ENCODE measurements at regions not wholly inside any gene's neighbourhood (a gene's known extent, or its start where the extent isn't known, plus 50 kb on each side); places are given as distances from the start of the nearest gene placed in this dataset.
A peak's percentile ranks its signal among the peaks of the same experiment; 100 is the strongest.

DNA sequence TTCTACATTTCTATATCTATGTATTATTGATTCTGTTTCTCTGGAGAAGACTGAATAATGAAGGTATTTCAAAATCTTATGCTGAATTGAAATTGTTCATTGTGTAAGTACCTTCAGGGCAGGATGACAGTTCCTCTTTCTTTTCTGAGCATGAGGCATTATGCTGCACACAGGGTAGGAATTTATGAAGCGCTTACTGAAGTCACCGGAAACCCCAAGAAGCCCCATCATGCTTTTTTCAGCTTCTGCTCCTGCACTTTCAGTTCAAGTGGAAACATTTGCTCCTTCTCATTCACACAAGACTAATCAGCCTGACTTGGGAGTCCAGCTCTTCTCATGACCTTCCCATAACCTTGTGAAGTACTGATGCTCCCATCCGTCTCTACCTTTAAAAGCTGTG, 314.7 kb upstream of the SORL1-AS1 start:
- no peak for DNase-seq
- Mint-ChIP-seq H3K36me3 (ENCODE audit: low read depth) (no peaks in the 10 kb centered on the region), H3K9me3 (no peaks in the 10 kb centered on the region), H3K27ac (peak overlapping the region; percentile 18), H3K4me3 (no peak overlapping the region), H3K27me3 (ENCODE audit: low read depth, poor library complexity) (peaks cover 11% of the 10 kb centered on the region), H3K4me1 (peaks cover 19% of the 10 kb centered on the region)
- TF ChIP-seq, protein P1, sequence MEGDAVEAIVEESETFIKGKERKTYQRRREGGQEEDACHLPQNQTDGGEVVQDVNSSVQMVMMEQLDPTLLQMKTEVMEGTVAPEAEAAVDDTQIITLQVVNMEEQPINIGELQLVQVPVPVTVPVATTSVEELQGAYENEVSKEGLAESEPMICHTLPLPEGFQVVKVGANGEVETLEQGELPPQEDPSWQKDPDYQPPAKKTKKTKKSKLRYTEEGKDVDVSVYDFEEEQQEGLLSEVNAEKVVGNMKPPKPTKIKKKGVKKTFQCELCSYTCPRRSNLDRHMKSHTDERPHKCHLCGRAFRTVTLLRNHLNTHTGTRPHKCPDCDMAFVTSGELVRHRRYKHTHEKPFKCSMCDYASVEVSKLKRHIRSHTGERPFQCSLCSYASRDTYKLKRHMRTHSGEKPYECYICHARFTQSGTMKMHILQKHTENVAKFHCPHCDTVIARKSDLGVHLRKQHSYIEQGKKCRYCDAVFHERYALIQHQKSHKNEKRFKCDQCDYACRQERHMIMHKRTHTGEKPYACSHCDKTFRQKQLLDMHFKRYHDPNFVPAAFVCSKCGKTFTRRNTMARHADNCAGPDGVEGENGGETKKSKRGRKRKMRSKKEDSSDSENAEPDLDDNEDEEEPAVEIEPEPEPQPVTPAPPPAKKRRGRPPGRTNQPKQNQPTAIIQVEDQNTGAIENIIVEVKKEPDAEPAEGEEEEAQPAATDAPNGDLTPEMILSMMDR (IDR thresholded peaks at IDR 0.05): no peak

GRCh38 chr11:121766991-121767390, 314.2 kb upstream of the SORL1-AS1 start:
- TF ChIP-seq, protein P1 (IDR thresholded peaks at IDR 0.05): no peak
- peaks cover 19% of the 10 kb centered on the region for H3K4me1 Mint-ChIP-seq
- no peaks in the 10 kb centered on the region for H3K9me3 Mint-ChIP-seq
- H3K36me3 Mint-ChIP-seq (ENCODE audit: low read depth): no peaks in the 10 kb centered on the region
- peaks cover 9% of the 10 kb centered on the region for H3K27me3 Mint-ChIP-seq (ENCODE audit: low read depth, poor library complexity)
- H3K4me3 Mint-ChIP-seq: no peak overlapping the region
- no peak overlapping the region for H3K27ac Mint-ChIP-seq
- DNase-seq: no peak

DNA sequence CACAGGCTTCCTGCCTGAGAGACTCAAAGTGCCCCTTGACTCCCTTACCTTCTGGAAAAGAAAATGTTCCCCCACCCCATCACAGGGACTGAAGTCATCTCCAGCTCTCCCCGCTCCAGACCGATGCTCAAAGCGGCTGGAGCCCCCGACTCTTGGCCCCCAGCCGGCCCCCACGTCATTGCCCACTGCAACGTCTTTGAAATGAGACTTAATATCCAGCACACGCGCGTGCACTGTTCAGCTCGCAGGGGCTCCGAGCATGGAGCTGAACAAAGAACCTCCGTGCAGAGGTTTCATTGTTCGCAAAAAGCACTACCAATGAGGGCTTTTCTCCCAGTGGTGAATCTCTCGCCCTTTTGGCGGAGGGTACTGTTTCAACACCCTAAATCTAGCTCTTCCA, 313.4 kb upstream of the SORL1-AS1 start:
- Mint-ChIP-seq H3K27ac (no peak overlapping the region), H3K4me3 (no peak overlapping the region), H3K36me3 (ENCODE audit: low read depth) (no peaks in the 10 kb centered on the region), H3K4me1 (peaks cover 19% of the 10 kb centered on the region), H3K27me3 (ENCODE audit: low read depth, poor library complexity) (peaks cover 5% of the 10 kb centered on the region), H3K9me3 (no peaks in the 10 kb centered on the region)
- TF ChIP-seq, protein P1 (IDR thresholded peaks at IDR 0.05): no peak
- DNase-seq: no peak

DNA sequence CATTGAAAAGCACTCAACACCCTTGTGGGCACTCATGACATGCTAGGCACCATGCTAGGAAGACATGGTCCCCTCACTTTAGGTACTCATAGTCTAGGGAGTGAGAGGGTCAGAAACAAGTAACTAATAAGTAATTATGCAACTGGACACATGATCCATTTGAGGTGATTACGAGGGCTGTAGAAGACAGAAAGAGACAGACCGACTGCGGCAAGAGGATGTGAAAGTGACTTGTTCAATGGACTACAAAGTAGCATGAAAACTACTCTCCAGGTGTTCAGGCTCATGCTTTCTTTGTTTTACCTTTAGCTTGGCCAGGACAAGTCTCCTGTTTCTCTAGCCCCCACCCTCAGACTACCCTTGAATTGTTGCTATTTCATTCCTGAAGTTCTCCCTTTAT, 310.8 kb upstream of the SORL1-AS1 start:
- TF ChIP-seq, protein P1 (IDR thresholded peaks at IDR 0.05): no peak
- no peak for DNase-seq
- H3K27ac Mint-ChIP-seq: no peak overlapping the region

DNA sequence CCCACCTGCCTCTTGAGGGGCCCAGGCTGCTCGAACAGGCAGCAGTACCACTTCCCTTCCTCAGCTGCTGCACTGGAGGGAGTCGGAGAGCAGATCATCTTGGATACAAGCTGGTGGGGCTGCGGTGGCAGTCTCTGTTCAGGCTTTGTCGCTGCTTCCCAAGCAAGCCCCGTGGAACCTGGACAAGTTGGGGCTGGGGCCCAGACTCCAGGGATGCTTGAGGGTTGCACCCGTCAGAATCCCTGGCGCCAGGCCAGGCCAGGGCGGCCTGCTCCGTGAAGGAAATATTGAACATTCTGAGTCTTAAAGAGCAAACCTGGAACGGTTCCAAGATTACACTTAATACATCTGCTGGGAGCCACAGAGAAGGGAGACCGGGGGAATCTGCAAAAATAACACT, 310.1 kb upstream of the SORL1-AS1 start:
- TF ChIP-seq, protein P1 (IDR thresholded peaks at IDR 0.05): no peak
- Mint-ChIP-seq H3K9me3 (no peaks in the 10 kb centered on the region), H3K27me3 (ENCODE audit: low read depth, poor library complexity) (peaks cover 3% of the 10 kb centered on the region), H3K36me3 (ENCODE audit: low read depth) (no peaks in the 10 kb centered on the region), H3K4me1 (peaks cover 19% of the 10 kb centered on the region), H3K4me3 (no peak overlapping the region), H3K27ac (no peak overlapping the region)
- no peak for DNase-seq

More for the DNA sequence above, 310.8 kb upstream of the SORL1-AS1 start:
- H3K4me1 Mint-ChIP-seq: peaks cover 19% of the 10 kb centered on the region
- no peaks in the 10 kb centered on the region for H3K9me3 Mint-ChIP-seq
- H3K4me3 Mint-ChIP-seq: no peak overlapping the region
- peaks cover 5% of the 10 kb centered on the region for H3K27me3 Mint-ChIP-seq (ENCODE audit: low read depth, poor library complexity)
- H3K36me3 Mint-ChIP-seq (ENCODE audit: low read depth): no peaks in the 10 kb centered on the region

- Mint-ChIP-seq H3K9me3 (no peaks in the 10 kb centered on the region), H3K27ac (no peak overlapping the region), H3K4me3 (no peak overlapping the region), H3K4me1 (peaks cover 14% of the 10 kb centered on the region), H3K27me3 (ENCODE audit: low read depth, poor library complexity) (no peaks in the 10 kb centered on the region), H3K36me3 (ENCODE audit: low read depth) (no peaks in the 10 kb centered on the region)
- no peak for DNase-seq
- TF ChIP-seq, protein P1 (IDR thresholded peaks at IDR 0.05): no peak
Measured at GRCh38 chr11:121761186-121761585, 308.4 kb upstream of the SORL1-AS1 start.

Measured in nephron progenitor cell (in vitro differentiated cells).